Endothelial cell (in vitro differentiated cells): ENCODE measurements at regions not wholly inside any gene's neighbourhood (a gene's known extent, or its start where the extent isn't known, plus 50 kb on each side); places are given as distances from the start of the nearest gene placed in this dataset.

Source experiments
- DNase-seq: peaks from one replicate; pipeline ENCODE4 v3.0.0; 2021; ENCODE audit warnings: low spot score
- H3K27ac Mint-ChIP-seq: one replicate; pipeline ENCODE4 v1.8.0; 2021; ENCODE audit warnings: mixed read lengths, inconsistent platforms; ENCODE audit not compliant: unreplicated experiment
- H3K27me3 Mint-ChIP-seq: one replicate; pipeline ENCODE4 v1.8.0; 2021; ENCODE audit warnings: mild to moderate bottlenecking, moderate library complexity, mixed read lengths, inconsistent platforms; ENCODE audit not compliant: unreplicated experiment
- H3K36me3 Mint-ChIP-seq: one replicate; pipeline ENCODE4 v1.8.0; 2021; ENCODE audit warnings: mild to moderate bottlenecking, low read depth, mixed read lengths, inconsistent platforms; ENCODE audit not compliant: unreplicated experiment
- H3K4me1 Mint-ChIP-seq: one replicate; pipeline ENCODE4 v1.8.0; 2021; ENCODE audit warnings: mild to moderate bottlenecking, mixed read lengths, inconsistent platforms; ENCODE audit not compliant: unreplicated experiment
- H3K4me3 Mint-ChIP-seq: one replicate; pipeline ENCODE4 v1.8.0; 2021; ENCODE audit warnings: mild to moderate bottlenecking, mixed read lengths, inconsistent platforms; ENCODE audit not compliant: unreplicated experiment
- H3K9me3 Mint-ChIP-seq: one replicate; pipeline ENCODE4 v1.8.0; 2021; ENCODE audit warnings: mixed read lengths, inconsistent platforms; ENCODE audit not compliant: unreplicated experiment
- CTCF ChIP-seq: fragments of 200-600 bp; sonication (generic); IDR thresholded peaks from one replicate; pipeline ENCODE4 v1.5.0; 2021; ENCODE audit warnings: antibody characterized with exemption; ENCODE audit not compliant: unreplicated experiment

GRCh38 chr3:28033059-28033784 lies 208.2 kb upstream of the CMC1 start:
- peaks cover 9% of the 10 kb centered on the region for H3K9me3 Mint-ChIP-seq

GRCh38 chr3:28036599-28037575 lies 204.5 kb upstream of the CMC1 start:
- H3K4me3 Mint-ChIP-seq, result no peak overlapping the region
- H3K36me3 Mint-ChIP-seq, result peaks cover 7% of the 10 kb centered on the region
- DNase-seq, result no peak
- no peak overlapping the region for H3K27ac Mint-ChIP-seq
- H3K4me1 Mint-ChIP-seq, result no peaks in the 10 kb centered on the region
- no peak for TF ChIP-seq CTCF
- H3K27me3 Mint-ChIP-seq, result peaks cover 3% of the 10 kb centered on the region
- peaks cover 9% of the 10 kb centered on the region for H3K9me3 Mint-ChIP-seq

More at GRCh38 chr3:28033059-28033784, 208.2 kb upstream of the CMC1 start:
- Mint-ChIP-seq H3K27me3 (peaks cover 3% of the 10 kb centered on the region), H3K4me1 (no peaks in the 10 kb centered on the region), H3K27ac (no peak overlapping the region), H3K36me3 (peaks cover 7% of the 10 kb centered on the region), H3K4me3 (no peak overlapping the region)
- TF ChIP-seq CTCF, result no peak
- DNase-seq, result no peak

- no peak for DNase-seq
- Mint-ChIP-seq H3K36me3 (no peaks in the 10 kb centered on the region), H3K4me3 (no peak overlapping the region), H3K4me1 (no peaks in the 10 kb centered on the region), H3K9me3 (no peaks in the 10 kb centered on the region), H3K27ac (no peak overlapping the region), H3K27me3 (no peaks in the 10 kb centered on the region)
- no peak for TF ChIP-seq CTCF
These were observed 202.2 kb upstream of the CMC1 start for GRCh38 chr3:28039234-28039633.

GRCh38 chr3:28039829-28040228 lies 201.6 kb upstream of the CMC1 start:
- H3K9me3 Mint-ChIP-seq, result no peaks in the 10 kb centered on the region
- no peak for DNase-seq
- no peaks in the 10 kb centered on the region for H3K4me1 Mint-ChIP-seq
- no peaks in the 10 kb centered on the region for H3K27me3 Mint-ChIP-seq
- TF ChIP-seq CTCF, result no peak
- H3K27ac Mint-ChIP-seq, result no peak overlapping the region
- no peaks in the 10 kb centered on the region for H3K36me3 Mint-ChIP-seq
- no peak overlapping the region for H3K4me3 Mint-ChIP-seq
